Fibroblast of mammary gland (primary cell): ENCODE measurements at regions not wholly inside any gene's neighbourhood (a gene's known extent, or its start where the extent isn't known, plus 50 kb on each side); places are given as distances from the start of the nearest gene placed in this dataset.
"Not testable (repeated sequence)": the region's sequence is repeated elsewhere in the genome, so short reads cannot be mapped to it uniquely, and the experiment has no call there.

Experiments used
- DNase-seq: peaks from one replicate; pipeline ENCODE4 v3.0.0-alpha.2; 2010; ENCODE audit warnings: low read depth
- H3K4me3 ChIP-seq: 2 replicates; pipeline ENCODE4 v1.5.1; 2011; ENCODE audit warnings: low read depth, mild to moderate bottlenecking, low read length, moderate library complexity; ENCODE audit not compliant: control insufficient read depth
- TF ChIP-seq, protein P1 (sequence below): conservative IDR thresholded peaks from 2 replicates; pipeline ENCODE4 v1.5.1; 2011; ENCODE audit warnings: low read depth, low read length, inconsistent platforms; ENCODE audit not compliant: control insufficient read depth, insufficient read depth

DNA sequence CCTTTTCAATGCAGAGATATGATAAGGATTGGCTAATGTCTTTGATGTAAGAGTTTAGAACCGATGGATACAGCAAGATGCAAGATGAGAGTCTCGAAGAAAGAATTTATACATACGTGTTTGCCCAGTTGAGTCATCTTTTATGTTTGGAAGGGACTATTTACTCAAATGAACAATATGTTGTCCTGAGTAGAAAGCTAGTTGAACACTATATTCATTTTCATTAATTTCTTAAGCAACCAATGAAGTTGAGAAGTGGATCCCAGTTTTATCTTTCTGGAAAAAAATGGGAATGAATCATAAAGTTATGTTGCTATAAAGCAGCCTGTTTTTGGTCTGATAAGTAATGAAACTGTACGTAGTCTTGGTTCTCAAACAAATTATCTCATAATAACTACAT, 1431.7 kb upstream of the FLRT2 start:
- no peak overlapping the region for H3K4me3 ChIP-seq
- TF ChIP-seq, protein P1, sequence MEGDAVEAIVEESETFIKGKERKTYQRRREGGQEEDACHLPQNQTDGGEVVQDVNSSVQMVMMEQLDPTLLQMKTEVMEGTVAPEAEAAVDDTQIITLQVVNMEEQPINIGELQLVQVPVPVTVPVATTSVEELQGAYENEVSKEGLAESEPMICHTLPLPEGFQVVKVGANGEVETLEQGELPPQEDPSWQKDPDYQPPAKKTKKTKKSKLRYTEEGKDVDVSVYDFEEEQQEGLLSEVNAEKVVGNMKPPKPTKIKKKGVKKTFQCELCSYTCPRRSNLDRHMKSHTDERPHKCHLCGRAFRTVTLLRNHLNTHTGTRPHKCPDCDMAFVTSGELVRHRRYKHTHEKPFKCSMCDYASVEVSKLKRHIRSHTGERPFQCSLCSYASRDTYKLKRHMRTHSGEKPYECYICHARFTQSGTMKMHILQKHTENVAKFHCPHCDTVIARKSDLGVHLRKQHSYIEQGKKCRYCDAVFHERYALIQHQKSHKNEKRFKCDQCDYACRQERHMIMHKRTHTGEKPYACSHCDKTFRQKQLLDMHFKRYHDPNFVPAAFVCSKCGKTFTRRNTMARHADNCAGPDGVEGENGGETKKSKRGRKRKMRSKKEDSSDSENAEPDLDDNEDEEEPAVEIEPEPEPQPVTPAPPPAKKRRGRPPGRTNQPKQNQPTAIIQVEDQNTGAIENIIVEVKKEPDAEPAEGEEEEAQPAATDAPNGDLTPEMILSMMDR = no peak
- DNase-seq = no peak

DNA sequence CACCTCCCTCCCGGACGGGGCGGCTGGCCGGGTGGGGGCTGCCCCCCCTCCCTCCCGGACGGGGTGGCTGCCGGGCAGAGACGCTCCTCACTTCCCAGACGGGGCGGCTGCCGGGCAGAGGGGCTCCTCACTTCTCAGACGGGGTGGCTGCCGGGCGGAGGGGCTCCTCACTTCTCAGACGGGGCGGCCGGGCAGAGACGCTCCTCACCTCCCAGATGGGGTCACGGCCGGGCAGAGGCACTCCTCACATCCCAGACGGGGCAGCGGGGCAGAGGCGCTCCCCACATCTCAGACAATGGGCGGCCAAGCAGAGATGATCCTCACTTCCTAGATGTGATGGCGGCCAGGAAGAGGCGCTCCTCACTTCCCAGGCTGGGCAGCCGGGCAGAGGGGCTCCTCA, 1430.4 kb upstream of the FLRT2 start:
- not testable (repeated sequence) for DNase-seq, H3K4me3 ChIP-seq

DNA sequence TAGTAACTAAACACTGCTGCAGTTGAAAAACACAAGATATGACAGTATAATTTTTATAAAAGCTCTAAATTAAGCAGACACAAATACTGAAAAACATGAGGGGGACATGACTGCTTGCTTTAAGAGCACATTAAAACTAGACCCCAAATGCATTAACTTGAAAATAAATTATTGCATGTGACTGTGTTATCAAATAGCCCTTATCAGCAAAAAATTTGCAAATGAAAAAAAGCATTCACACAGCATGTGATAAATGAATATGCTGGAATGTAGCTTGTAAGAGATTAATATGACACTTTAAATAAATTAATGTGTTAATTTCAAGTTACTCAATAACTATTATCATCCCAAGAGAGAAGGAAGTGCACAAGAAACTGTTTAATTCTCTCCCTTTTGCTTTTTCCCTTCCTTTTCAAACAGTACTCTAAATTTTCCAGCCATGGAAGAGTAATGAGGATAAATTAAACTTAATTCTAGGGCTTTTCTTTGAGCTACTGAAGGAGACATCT, 1422.1 kb upstream of the FLRT2 start:
- no peak overlapping the region for H3K4me3 ChIP-seq
- no peak for DNase-seq
- TF ChIP-seq, protein P1 = no peak

DNA sequence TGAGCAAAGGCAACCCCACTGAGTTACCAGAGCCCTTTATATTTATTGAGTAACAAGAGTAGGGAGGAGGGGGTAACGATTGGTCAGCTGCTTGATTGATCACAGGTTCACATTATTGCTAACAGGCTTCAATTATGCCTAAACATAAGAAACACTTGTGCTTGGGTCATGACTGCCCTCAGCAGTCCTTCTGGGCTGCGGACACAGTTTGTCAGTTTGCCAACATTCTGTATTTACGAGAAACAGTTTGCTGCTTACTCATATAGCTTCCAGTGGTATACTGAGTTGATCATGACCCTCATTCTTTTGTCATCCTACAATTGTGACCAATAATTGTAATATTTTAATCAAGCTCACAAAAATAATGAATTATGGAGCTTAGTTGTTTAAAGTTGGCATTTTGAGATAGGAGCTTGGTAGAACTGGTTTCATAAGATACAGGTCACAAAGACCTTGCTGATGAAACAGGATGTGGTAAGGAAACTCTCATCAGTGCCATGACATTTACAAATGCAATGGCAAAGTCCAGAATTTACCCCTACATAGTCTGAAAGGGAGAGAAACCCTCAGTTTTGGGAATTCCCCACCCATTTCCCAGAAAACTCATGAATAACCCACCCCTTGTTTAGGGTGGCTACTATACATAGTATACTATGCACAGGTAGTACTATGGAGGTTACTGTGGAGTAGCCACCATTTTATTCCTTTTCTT, 1421.0 kb upstream of the FLRT2 start:
- DNase-seq = no peak
- TF ChIP-seq, protein P1 = no peak

DNA sequence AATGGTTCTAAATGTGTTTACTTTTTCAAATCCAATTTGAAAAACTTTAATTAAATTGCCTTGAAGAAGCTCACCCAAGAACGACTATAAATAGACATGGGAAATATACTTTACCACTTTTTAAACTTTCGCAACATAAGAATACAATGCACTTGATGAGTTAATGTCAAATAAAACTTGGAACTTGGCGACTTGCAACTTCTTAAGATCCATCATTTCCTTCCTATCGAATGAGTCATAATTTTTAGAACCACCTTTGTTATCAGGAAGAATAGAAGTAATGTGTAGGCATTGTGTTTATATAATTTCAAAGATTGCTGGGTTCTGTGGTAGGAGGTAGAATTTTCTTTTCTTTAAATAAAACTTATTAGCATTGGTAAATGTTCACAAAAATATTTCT, 1417.4 kb upstream of the FLRT2 start:
- TF ChIP-seq, protein P1 = no peak
- no peak for DNase-seq
- no peak overlapping the region for H3K4me3 ChIP-seq

More for the DNA sequence above, 1421.0 kb upstream of the FLRT2 start:
- H3K4me3 ChIP-seq = no peak overlapping the region

DNA sequence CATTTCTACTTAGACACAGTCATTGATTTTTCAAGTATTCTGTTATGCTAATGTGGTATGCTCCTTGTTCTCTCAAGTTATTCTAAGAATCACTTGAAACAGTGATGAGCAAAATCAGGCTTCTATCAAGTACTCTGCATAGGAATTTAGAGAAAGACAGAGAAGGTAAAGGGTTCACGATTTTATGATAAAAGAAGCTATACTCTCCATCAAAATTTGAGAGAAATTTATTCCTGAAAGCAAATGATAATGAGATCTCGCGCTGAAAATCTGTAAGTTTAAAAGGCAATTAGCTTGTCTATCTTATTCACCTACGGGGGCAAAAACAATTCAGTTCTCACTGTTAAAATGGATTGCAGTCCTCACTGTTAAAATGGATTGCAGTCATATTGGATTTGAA, 1404.3 kb upstream of the FLRT2 start:
- TF ChIP-seq, protein P1 = no peak

DNA sequence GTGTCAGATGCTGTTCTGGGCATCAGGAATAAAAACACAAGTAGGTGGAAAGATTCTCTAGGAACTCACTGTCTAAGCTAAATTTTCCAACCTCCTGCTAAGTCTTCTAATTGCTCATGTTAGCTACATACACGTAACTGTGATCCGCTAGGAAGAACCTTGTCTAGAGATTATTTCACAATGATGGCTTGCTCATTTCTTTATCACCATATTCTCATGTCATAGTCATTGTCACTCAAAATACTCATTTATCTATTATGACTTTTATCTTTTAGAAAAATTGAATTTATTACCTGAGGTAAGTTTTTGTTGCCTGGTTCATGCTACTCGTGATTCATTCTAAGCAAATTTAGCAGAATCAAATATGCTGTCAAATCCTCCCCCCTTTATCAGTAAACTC, 1402.4 kb upstream of the FLRT2 start:
- H3K4me3 ChIP-seq = no peak overlapping the region
- TF ChIP-seq, protein P1 = no peak
- no peak for DNase-seq

More for the DNA sequence above, 1404.3 kb upstream of the FLRT2 start:
- no peak overlapping the region for H3K4me3 ChIP-seq
- no peak for DNase-seq
